Osteoblast (primary cell): ENCODE measurements at regions not wholly inside any gene's neighbourhood (a gene's known extent, or its start where the extent isn't known, plus 50 kb on each side); places are given as distances from the start of the nearest gene placed in this dataset.

Experiments used
- DNase-seq: peaks from one replicate; pipeline ENCODE4 v3.0.0; 2011; ENCODE audit warnings: low spot score, mixed read lengths; ENCODE audit not compliant: insufficient read length; ENCODE audit errors: missing footprints
- H2AFZ ChIP-seq: 2 replicates; pipeline ENCODE4 v1.6.0; 2011; ENCODE audit warnings: mild to moderate bottlenecking, low read length
- H3K27ac ChIP-seq: 2 replicates; pipeline ENCODE4 v1.5.1; 2011; ENCODE audit warnings: mild to moderate bottlenecking, low read depth, low read length, moderate library complexity
- H3K27me3 ChIP-seq: 2 replicates; pipeline ENCODE4 v1.6.0; 2012; ENCODE audit warnings: mild to moderate bottlenecking, control low read depth, inconsistent platforms, low read length, moderate library complexity; ENCODE audit not compliant: insufficient read depth
- H3K36me3 ChIP-seq: 2 replicates; pipeline ENCODE4 v1.5.1; 2011; ENCODE audit warnings: mild to moderate bottlenecking, low read length, control low read depth, moderate library complexity; ENCODE audit not compliant: insufficient read depth
- H3K4me1 ChIP-seq: 2 replicates; pipeline ENCODE4 v1.5.1; 2011; ENCODE audit warnings: mild to moderate bottlenecking, low read length, control low read depth, moderate library complexity; ENCODE audit not compliant: insufficient read depth
- H3K4me2 ChIP-seq: 2 replicates; pipeline ENCODE4 v1.6.0; 2011; ENCODE audit warnings: mild to moderate bottlenecking, low read length; ENCODE audit not compliant: insufficient read depth
- H3K4me3 ChIP-seq: fragments of 200-600 bp; sonication (generic); 3 replicates; pipeline ENCODE4 v1.5.1; 2012; ENCODE audit warnings: mild to moderate bottlenecking, low read length, inconsistent platforms; ENCODE audit not compliant: insufficient read depth
- H3K79me2 ChIP-seq: 2 replicates; pipeline ENCODE4 v1.6.0; 2012; ENCODE audit warnings: mild to moderate bottlenecking, low read length, control low read depth, inconsistent platforms; ENCODE audit not compliant: insufficient read depth
- H3K9me3 ChIP-seq: 2 replicates; pipeline ENCODE4 v1.5.1; 2011; ENCODE audit warnings: low read depth, low read length, control low read depth
- H4K20me1 ChIP-seq: 2 replicates; pipeline ENCODE4 v1.6.0; 2012; ENCODE audit warnings: mild to moderate bottlenecking, low read length, control low read depth; ENCODE audit not compliant: insufficient read depth
- CTCF ChIP-seq: IDR thresholded peaks from 2 replicates; pipeline ENCODE4 v1.5.1; 2011; ENCODE audit warnings: mild to moderate bottlenecking, low read depth, low read length, moderate library complexity; ENCODE audit errors: extremely low read depth

DNA sequence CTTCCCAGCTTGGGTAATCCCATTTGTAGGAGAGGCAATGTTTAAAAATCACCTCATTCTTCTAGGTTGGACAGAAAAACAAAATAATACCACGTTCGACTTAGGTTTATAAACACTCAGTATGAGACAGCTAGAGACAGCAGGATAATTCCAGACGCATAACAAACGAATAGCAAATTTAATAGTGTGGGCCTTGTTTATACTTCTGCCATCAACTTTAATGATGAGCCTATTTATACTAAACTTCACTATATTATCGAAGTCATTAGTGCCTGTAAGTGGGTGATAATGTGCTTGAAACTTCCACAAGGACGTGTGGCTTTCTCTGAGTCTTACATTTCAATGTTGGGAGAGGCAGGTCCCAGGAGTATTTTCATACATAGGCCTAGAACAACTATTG lies 255.7 kb upstream of the PPARGC1A start:
- DNase-seq, result no peak
- H4K20me1 ChIP-seq, result no peaks in the 10 kb centered on the region
- no peaks in the 10 kb centered on the region for H3K36me3 ChIP-seq
- no peak overlapping the region for H3K4me3 ChIP-seq
- H2AFZ ChIP-seq, result no peak overlapping the region
- no peaks in the 10 kb centered on the region for H3K9me3 ChIP-seq
- H3K79me2 ChIP-seq, result no peaks in the 10 kb centered on the region
- peaks cover 2% of the 10 kb centered on the region for H3K27me3 ChIP-seq
- no peak for TF ChIP-seq CTCF
- no peaks in the 10 kb centered on the region for H3K4me1 ChIP-seq
- H3K27ac ChIP-seq, result no peak overlapping the region
- H3K4me2 ChIP-seq, result no peak overlapping the region

- H3K4me1 ChIP-seq, result no peaks in the 10 kb centered on the region
- no peaks in the 10 kb centered on the region for H3K79me2 ChIP-seq
- H3K4me3 ChIP-seq, result no peak overlapping the region
- TF ChIP-seq CTCF, result no peak
- H3K36me3 ChIP-seq, result no peaks in the 10 kb centered on the region
- peaks cover 2% of the 10 kb centered on the region for H3K27me3 ChIP-seq
- no peak overlapping the region for H2AFZ ChIP-seq
- H4K20me1 ChIP-seq, result no peaks in the 10 kb centered on the region
- no peaks in the 10 kb centered on the region for H3K9me3 ChIP-seq
- DNase-seq, result no peak
- H3K27ac ChIP-seq, result no peak overlapping the region
- no peak overlapping the region for H3K4me2 ChIP-seq
Observed at GRCh38 chr4:24144381-24144780, 254.5 kb upstream of the PPARGC1A start.

DNA sequence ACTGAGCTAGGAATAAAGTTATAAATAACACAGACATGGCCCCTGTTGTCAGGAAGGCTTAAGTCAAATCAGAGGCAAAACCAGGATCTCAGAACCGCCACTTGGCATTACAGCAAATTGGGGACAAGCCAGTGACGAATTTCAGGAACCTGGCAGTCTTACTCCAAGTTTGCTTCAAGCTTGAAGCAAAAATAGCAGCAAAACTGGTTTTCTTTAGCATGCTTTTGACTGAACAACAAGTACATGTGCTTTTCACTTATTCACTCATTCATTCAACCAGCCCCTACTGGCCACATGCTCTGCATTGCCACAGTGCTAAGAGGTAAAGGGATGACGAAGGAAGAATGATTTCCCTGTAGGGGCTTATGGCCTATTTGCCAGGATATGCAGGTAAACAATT lies 253.9 kb upstream of the PPARGC1A start:
- H3K79me2 ChIP-seq, result no peaks in the 10 kb centered on the region

GRCh38 chr4:24141836-24142235 lies 252.0 kb upstream of the PPARGC1A start:
- Histone ChIP-seq H3K9me3 (no peaks in the 10 kb centered on the region), H3K4me1 (no peaks in the 10 kb centered on the region), H3K79me2 (no peaks in the 10 kb centered on the region), H4K20me1 (no peaks in the 10 kb centered on the region), H2AFZ (no peak overlapping the region), H3K4me2 (no peak overlapping the region), H3K4me3 (no peak overlapping the region), H3K27me3 (no peaks in the 10 kb centered on the region), H3K36me3 (no peaks in the 10 kb centered on the region), H3K27ac (no peak overlapping the region)
- TF ChIP-seq CTCF, result no peak
- no peak for DNase-seq

More for the DNA sequence above, 253.9 kb upstream of the PPARGC1A start:
- Histone ChIP-seq H2AFZ (no peak overlapping the region), H3K27me3 (peaks cover under 1% of the 10 kb centered on the region), H4K20me1 (no peaks in the 10 kb centered on the region), H3K4me1 (no peaks in the 10 kb centered on the region), H3K36me3 (no peaks in the 10 kb centered on the region), H3K4me2 (no peak overlapping the region), H3K27ac (no peak overlapping the region), H3K4me3 (no peak overlapping the region), H3K9me3 (no peaks in the 10 kb centered on the region)
- no peak for TF ChIP-seq CTCF
- DNase-seq, result no peak
